Middle frontal gyrus (tissue), 1 donor: ENCODE measurements at regions not wholly inside any gene's neighbourhood (a gene's known extent, or its start where the extent isn't known, plus 50 kb on each side); places are given as distances from the start of the nearest gene placed in this dataset.

Experiments used
- DNase-seq: peaks from one replicate; pipeline ENCODE4 v3.0.0-alpha.2; 2015; ENCODE audit warnings: low spot score; ENCODE audit errors: extremely low spot score

DNA sequence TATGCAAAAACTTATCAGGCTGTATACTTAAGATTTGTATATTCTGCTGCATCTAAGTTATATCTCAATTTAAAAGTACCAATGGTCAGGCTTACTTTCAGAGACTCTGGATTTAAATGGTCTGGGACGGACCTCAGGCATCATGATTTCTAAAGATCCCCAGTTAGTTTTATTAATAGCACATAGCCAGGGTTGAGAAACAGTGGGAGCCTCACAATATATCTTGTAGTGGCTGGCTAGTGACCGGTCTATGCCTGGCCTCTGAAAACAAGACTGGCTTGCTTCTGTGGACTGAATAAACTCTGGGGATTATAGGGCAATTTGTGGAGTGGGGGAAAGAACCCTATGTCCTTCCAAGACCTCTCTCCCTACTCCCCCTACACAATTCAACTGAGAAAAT, 162.5 kb upstream of the SLC1A4 start:
- DNase-seq = no peak

GRCh38 chr2:64828261-64828660, 160.9 kb upstream of the SLC1A4 start:
- DNase-seq = no peak

- DNase-seq = no peak
These were observed 159.7 kb upstream of the SLC1A4 start for GRCh38 chr2:64829525-64829924.

DNA sequence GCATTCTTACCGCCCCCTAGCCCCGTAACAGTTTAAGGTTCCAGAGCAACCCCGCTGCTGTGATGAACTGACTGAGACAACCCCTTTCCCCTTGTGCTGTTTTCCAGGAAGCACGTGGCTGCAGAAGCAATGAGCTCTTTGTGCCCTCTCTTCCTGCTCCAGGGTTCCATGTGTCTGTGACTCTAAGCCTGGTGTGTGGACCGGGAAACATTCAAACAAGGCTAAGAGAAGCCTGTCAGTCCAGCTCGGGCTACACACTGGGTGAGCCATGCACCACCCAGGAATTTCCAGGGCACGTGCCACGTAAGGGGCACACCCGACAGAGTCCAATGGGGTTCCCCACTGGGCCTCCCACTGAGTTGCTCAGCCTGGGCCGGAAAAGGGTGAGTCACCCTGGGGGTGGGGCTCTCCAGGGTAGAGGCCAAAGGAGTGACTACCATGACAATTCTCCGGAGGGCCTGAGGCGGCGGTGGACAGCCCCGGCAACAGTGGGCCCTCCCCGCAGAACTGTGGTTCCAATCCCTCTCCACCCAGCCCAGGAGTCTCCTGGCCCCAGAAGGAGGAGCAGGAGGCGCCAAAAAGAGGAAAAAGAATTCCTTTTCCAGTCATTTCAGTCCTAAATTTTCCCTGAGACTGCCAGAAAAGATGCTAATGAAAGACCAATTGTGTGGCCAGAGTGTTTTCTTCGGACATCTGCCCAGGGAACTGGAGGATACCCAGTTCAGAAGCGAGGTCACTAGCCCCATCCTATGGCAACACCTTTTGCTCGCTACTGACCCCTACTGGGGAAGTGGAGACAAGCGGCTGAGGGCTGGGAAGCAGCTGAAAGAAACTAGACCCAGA, 157.8 kb upstream of the SLC1A4 start:
- DNase-seq = no peak

- DNase-seq = no peak
These were observed 157.2 kb upstream of the SLC1A4 start for GRCh38 chr2:64831977-64832328.

- no peak for DNase-seq
These were observed 156.3 kb upstream of the SLC1A4 start for GRCh38 chr2:64832936-64833335.

GRCh38 chr2:64836566-64836965, 152.6 kb upstream of the SLC1A4 start:
- DNase-seq = no peak

- no peak for DNase-seq
These were observed 152.0 kb upstream of the SLC1A4 start for GRCh38 chr2:64837116-64837731.

GRCh38 chr2:64837925-64838641, 151.1 kb upstream of the SLC1A4 start:
- no peak for DNase-seq

DNA sequence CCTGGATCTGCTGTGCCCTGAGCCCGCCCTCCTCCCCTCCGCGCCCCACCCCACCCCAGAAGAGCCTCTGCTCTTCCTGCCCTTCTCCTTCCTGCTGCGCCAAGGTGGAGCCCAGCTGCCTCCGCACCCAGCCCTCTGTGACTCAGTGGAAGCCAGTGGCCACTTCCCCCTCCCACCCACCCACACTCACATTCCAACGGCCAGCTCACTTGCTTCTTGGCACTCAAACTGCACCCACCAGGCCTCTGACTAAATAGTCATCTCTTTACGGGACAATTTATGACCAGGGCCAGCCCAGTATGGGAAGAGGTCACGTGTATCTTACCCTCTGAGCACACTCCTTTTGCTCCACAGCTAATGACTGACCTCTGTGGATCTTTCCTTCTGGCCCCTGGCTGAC, 150.4 kb upstream of the SLC1A4 start:
- no peak for DNase-seq

DNA sequence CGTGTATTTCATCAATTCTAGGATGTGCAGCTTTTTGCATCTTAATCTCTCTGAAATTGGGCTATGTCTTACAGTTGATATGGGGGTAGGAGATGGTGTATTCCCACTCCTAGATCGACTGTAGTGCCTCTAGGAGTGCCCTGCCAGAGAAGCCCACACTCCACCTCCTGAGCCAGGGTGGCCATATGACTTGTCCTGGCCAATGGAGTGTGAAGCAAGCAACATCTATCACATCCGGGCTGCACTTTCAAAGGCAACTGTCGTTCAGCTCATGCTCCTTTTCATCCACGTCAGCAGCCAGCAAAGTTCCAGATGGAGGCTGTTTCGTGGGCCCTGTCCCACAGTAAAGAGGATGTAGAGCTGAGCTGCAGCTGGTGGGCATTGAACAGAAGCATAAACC, 149.4 kb upstream of the SLC1A4 start:
- no peak for DNase-seq

GRCh38 chr2:64840426-64840881, 148.7 kb upstream of the SLC1A4 start:
- DNase-seq = no peak

GRCh38 chr2:64841461-64841860, 147.7 kb upstream of the SLC1A4 start:
- no peak for DNase-seq

DNA sequence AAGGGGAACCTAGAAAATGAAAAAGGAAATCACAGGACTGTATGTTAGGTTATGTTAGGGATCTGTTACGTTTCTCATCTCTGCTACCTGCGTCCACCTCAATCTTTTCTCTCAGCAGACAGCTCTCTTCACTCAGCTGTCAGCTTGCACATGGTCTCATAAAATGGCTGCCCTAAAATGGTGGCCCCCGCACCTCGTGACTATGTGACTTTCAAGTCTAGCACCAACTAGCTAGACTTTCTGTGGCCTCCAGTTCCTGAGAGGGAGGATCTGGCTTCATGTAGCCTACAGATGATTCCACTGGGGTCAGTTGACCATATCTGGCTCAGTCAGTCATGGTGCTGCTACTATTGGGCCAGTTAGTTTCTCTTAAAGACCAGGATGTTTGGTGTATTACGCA, 147.2 kb upstream of the SLC1A4 start:
- DNase-seq = no peak

DNA sequence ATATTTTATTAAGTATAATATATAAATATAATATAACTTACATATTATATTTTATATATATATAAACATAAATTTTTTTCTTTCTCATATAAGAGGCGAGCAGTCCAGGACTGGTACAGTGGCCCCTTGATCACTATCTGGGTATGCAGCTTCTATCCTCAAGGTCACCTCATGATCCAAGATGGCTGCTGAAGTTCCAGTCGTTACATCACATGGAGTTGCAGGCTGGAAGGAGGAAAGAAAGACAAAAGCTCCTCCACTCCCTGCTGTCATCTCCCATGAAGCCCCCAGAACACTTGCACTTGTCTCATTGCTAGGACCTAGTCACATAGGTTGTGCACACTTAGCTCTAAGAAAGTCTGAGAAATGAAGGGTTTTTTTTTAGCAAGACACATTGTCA, 145.1 kb upstream of the SLC1A4 start:
- no peak for DNase-seq

GRCh38 chr2:64845273-64845905, 143.8 kb upstream of the SLC1A4 start:
- no peak for DNase-seq

DNA sequence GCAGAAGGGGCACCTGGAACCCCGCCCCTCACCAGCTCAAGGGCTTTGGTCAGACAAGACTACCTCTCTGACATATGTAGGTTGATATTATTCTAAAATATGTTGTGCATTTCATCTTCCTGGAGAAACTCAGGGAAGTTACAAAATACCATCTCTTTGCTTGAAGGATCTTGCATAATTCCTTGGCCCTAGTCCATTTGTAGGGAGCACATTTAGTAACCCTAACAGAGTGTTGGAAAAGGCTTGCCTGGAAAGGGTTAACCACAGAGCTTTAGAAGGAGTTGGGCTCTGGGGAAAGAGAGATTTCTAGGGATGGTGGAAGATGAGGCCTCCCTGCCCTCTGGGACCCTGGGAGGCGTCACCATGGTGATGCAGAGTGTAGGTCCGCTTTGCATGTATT, 143.0 kb upstream of the SLC1A4 start:
- DNase-seq = no peak

- no peak for DNase-seq
These were observed 141.3 kb upstream of the SLC1A4 start for GRCh38 chr2:64847930-64848329.

- DNase-seq = no peak
These were observed 140.8 kb upstream of the SLC1A4 start for GRCh38 chr2:64848363-64848762.

DNA sequence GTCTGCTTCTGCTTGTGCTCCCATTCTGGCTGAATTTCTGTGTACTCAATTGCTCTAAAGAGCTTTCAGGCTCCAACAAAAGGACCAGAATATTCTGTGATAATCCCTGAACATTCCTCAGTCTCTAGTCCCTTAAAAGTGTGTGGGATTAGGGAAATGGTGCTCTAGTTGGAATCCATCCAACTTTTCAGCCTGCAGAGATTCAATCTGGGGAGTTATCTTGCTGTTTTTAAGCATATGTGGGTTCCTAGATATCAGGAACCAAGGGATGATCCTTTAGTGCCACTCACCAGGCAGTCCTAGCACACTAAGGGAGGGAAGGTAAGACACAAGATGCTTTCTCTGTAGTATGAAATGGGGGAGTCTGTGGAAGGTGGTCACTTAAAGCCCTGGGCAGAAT, 140.3 kb upstream of the SLC1A4 start:
- DNase-seq = no peak

DNA sequence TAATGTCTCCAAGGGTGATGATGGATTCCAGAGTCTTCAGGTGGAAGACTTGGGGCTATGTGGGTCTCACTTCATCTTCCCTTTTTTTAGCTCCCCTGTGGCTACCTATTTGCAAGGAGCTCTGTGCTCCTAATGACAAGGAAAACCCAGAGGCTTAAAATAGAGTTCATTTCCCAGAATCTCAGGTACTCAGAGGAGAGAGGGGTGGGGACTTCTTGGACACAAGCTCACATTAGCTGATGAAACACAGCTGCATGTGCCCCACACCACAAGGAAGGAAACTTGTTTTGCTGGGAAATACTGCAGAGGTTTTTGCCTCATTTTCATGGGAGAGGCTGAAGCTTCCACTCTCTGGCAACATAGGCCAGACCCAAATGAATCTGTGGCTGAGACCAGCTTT, 138.6 kb upstream of the SLC1A4 start:
- no peak for DNase-seq

DNA sequence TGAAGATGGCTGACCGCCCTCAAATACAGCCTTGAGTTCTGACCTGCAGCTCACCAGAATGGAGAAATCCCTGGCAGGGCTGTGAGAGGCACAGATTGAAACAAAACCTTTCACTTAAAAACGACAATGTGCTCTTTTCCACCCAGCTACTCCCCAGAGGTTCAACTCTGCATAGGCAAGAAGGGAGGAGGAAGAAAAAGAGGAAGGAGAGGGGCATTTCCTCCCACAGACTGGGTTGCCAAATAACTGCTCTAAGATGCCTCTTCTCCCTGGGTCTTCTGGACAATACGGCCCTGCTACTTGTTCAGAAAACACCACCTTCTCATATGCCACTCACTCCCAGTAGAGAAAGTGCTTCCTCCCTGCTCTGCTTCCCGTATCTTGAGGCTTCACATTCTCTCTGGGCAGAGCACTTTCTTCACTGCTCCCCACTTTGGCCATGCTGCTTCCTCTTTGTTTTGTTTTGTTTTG, 136.4 kb upstream of the SLC1A4 start:
- no peak for DNase-seq
